BLaER1 (cell line): ENCODE measurements at regions not wholly inside any gene's neighbourhood (a gene's known extent, or its start where the extent isn't known, plus 50 kb on each side); places are given as distances from the start of the nearest gene placed in this dataset.
"Not testable (repeated sequence)": the region's sequence is repeated elsewhere in the genome, so short reads cannot be mapped to it uniquely, and the experiment has no call there.

ENCODE experiments used
- H3K27ac ChIP-seq: shearing (Covaris generic); formaldehyde crosslinking; 2 replicates; pipeline ENCODE4 v1.8.1; 2022
- H3K27me3 ChIP-seq: shearing (Covaris generic); formaldehyde crosslinking; 2 replicates; pipeline ENCODE4 v1.8.1; 2022
- H3K36me3 ChIP-seq: shearing (Covaris generic); formaldehyde crosslinking; 2 replicates; pipeline ENCODE4 v1.8.1; 2022
- H3K4me1 ChIP-seq: shearing (Covaris generic); formaldehyde crosslinking; 2 replicates; pipeline ENCODE4 v1.8.1; 2022
- H3K4me2 ChIP-seq: shearing (Covaris generic); formaldehyde crosslinking; 2 replicates; pipeline ENCODE4 v1.8.1; 2022
- H3K4me3 ChIP-seq: shearing (Covaris generic); formaldehyde crosslinking; 2 replicates; pipeline ENCODE4 v1.8.1; 2022
- H3K9ac ChIP-seq: shearing (Covaris generic); formaldehyde crosslinking; 2 replicates; pipeline ENCODE4 v1.8.1; 2022
- H3K9me3 ChIP-seq: shearing (Covaris generic); formaldehyde crosslinking; 2 replicates; pipeline ENCODE4 v1.8.1; 2022
- H4K20me1 ChIP-seq: shearing (Covaris generic); formaldehyde crosslinking; 2 replicates; pipeline ENCODE4 v1.8.1; 2022
- Cebpa-rat ChIP-seq: shearing (Covaris generic); IDR thresholded peaks from 2 replicates; pipeline ENCODE4 v1.8.1; 2022

GRCh38 chr4:14918336-14918735 is 83.9 kb upstream of the CPEB2 start:
- no peak for TF ChIP-seq Cebpa-rat
- H3K4me1 ChIP-seq: no peaks in the 10 kb centered on the region
- no peak overlapping the region for H3K4me2 ChIP-seq
- H4K20me1 ChIP-seq: no peaks in the 10 kb centered on the region
- H3K36me3 ChIP-seq: no peaks in the 10 kb centered on the region
- no peak overlapping the region for H3K4me3 ChIP-seq
- no peaks in the 10 kb centered on the region for H3K27me3 ChIP-seq
- no peak overlapping the region for H3K27ac ChIP-seq
- no peaks in the 10 kb centered on the region for H3K9me3 ChIP-seq
- no peak overlapping the region for H3K9ac ChIP-seq

- H3K9ac ChIP-seq: no peak overlapping the region
- H3K9me3 ChIP-seq: no peaks in the 10 kb centered on the region
- no peak overlapping the region for H3K27ac ChIP-seq
- no peaks in the 10 kb centered on the region for H3K4me1 ChIP-seq
- H3K36me3 ChIP-seq: no peaks in the 10 kb centered on the region
- H3K4me3 ChIP-seq: no peak overlapping the region
- H3K27me3 ChIP-seq: no peaks in the 10 kb centered on the region
- no peaks in the 10 kb centered on the region for H4K20me1 ChIP-seq
- H3K4me2 ChIP-seq: no peak overlapping the region
- TF ChIP-seq Cebpa-rat: no peak
These were observed 82.5 kb upstream of the CPEB2 start for GRCh38 chr4:14919785-14920184.

GRCh38 chr4:14920237-14920636 is 82.0 kb upstream of the CPEB2 start:
- Histone ChIP-seq H3K9ac (no peak overlapping the region), H3K9me3 (no peaks in the 10 kb centered on the region), H3K27me3 (no peaks in the 10 kb centered on the region), H3K4me1 (no peaks in the 10 kb centered on the region), H3K27ac (no peak overlapping the region), H3K4me2 (no peak overlapping the region), H3K36me3 (no peaks in the 10 kb centered on the region), H3K4me3 (no peak overlapping the region), H4K20me1 (no peaks in the 10 kb centered on the region)
- no peak for TF ChIP-seq Cebpa-rat

- Histone ChIP-seq H3K9ac (no peak overlapping the region), H4K20me1 (no peaks in the 10 kb centered on the region), H3K4me3 (no peak overlapping the region), H3K4me2 (no peak overlapping the region), H3K9me3 (no peaks in the 10 kb centered on the region), H3K27ac (no peak overlapping the region), H3K27me3 (no peaks in the 10 kb centered on the region), H3K4me1 (no peaks in the 10 kb centered on the region), H3K36me3 (no peaks in the 10 kb centered on the region)
- no peak for TF ChIP-seq Cebpa-rat
These were observed 81.4 kb upstream of the CPEB2 start for GRCh38 chr4:14920759-14921320.

- H3K27ac ChIP-seq: not testable (repeated sequence)
These were observed 80.5 kb upstream of the CPEB2 start for GRCh38 chr4:14921781-14922180.

GRCh38 chr4:14924076-14924811 is 78.0 kb upstream of the CPEB2 start:
- Histone ChIP-seq H3K4me1 (no peaks in the 10 kb centered on the region), H3K27ac (no peak overlapping the region), H3K36me3 (no peaks in the 10 kb centered on the region), H3K9me3 (no peaks in the 10 kb centered on the region), H3K4me2 (no peak overlapping the region), H3K27me3 (no peaks in the 10 kb centered on the region), H3K9ac (no peak overlapping the region), H3K4me3 (no peak overlapping the region), H4K20me1 (no peaks in the 10 kb centered on the region)
- TF ChIP-seq Cebpa-rat: no peak

More at GRCh38 chr4:14921781-14922180, 80.5 kb upstream of the CPEB2 start:
- not testable (repeated sequence) for H3K4me3 ChIP-seq, H3K9me3 ChIP-seq, H3K4me2 ChIP-seq, H3K36me3 ChIP-seq, H3K27me3 ChIP-seq, H4K20me1 ChIP-seq, H3K9ac ChIP-seq, H3K4me1 ChIP-seq

GRCh38 chr4:14924812-14925344 is 77.4 kb upstream of the CPEB2 start:
- no peaks in the 10 kb centered on the region for H3K9me3 ChIP-seq
- H3K4me3 ChIP-seq: no peak overlapping the region
- H3K9ac ChIP-seq: no peak overlapping the region
- no peaks in the 10 kb centered on the region for H3K27me3 ChIP-seq
- no peaks in the 10 kb centered on the region for H3K4me1 ChIP-seq
- H3K4me2 ChIP-seq: no peak overlapping the region
- no peaks in the 10 kb centered on the region for H4K20me1 ChIP-seq
- H3K27ac ChIP-seq: no peak overlapping the region
- TF ChIP-seq Cebpa-rat: no peak
- H3K36me3 ChIP-seq: no peaks in the 10 kb centered on the region

GRCh38 chr4:14925471-14925870 is 76.8 kb upstream of the CPEB2 start:
- Histone ChIP-seq H3K4me3 (no peak overlapping the region), H3K27me3 (no peaks in the 10 kb centered on the region), H3K36me3 (no peaks in the 10 kb centered on the region), H3K27ac (no peak overlapping the region), H3K9ac (no peak overlapping the region), H3K9me3 (no peaks in the 10 kb centered on the region), H3K4me1 (no peaks in the 10 kb centered on the region), H3K4me2 (no peak overlapping the region), H4K20me1 (no peaks in the 10 kb centered on the region)
- no peak for TF ChIP-seq Cebpa-rat

GRCh38 chr4:14926368-14926767 is 75.9 kb upstream of the CPEB2 start:
- no peak overlapping the region for H3K9ac ChIP-seq
- no peaks in the 10 kb centered on the region for H3K36me3 ChIP-seq
- H3K27ac ChIP-seq: no peak overlapping the region
- no peak overlapping the region for H3K4me3 ChIP-seq
- H3K27me3 ChIP-seq: no peaks in the 10 kb centered on the region
- no peak for TF ChIP-seq Cebpa-rat
- no peaks in the 10 kb centered on the region for H3K4me1 ChIP-seq
- no peaks in the 10 kb centered on the region for H3K9me3 ChIP-seq
- no peaks in the 10 kb centered on the region for H4K20me1 ChIP-seq
- H3K4me2 ChIP-seq: no peak overlapping the region

GRCh38 chr4:14928035-14928434 is 74.2 kb upstream of the CPEB2 start:
- Histone ChIP-seq H3K4me3 (no peak overlapping the region), H3K27me3 (no peaks in the 10 kb centered on the region), H4K20me1 (no peaks in the 10 kb centered on the region), H3K9me3 (no peaks in the 10 kb centered on the region), H3K36me3 (no peaks in the 10 kb centered on the region), H3K27ac (no peak overlapping the region), H3K4me1 (no peaks in the 10 kb centered on the region), H3K9ac (no peak overlapping the region), H3K4me2 (no peak overlapping the region)
- no peak for TF ChIP-seq Cebpa-rat
